ENCODE measurements at regions not wholly inside any gene's neighbourhood (a gene's known extent, or its start where the extent isn't known, plus 50 kb on each side); places are given as distances from the start of the nearest gene placed in this dataset.

GRCh38 chr15:97316362-97316761 lies 644.1 kb upstream of the ARRDC4 start:
- no peak for DNase-seq (ENCODE audit: low read depth in 2 of 2)

- no peak for DNase-seq (ENCODE audit: low read depth in 2 of 2)
These were observed 643.3 kb upstream of the ARRDC4 start for GRCh38 chr15:97317163-97317562.

- no peak for DNase-seq (ENCODE audit: low read depth in 2 of 2)
These were observed 641.2 kb upstream of the ARRDC4 start for GRCh38 chr15:97319291-97319690.

GRCh38 chr15:97346221-97346620 lies 614.3 kb upstream of the ARRDC4 start:
- no peak for DNase-seq (ENCODE audit: low read depth in 2 of 2)

GRCh38 chr15:97350813-97351212 lies 609.7 kb upstream of the ARRDC4 start:
- no peak for DNase-seq (ENCODE audit: low read depth in 2 of 2)

- DNase-seq (ENCODE audit: low read depth in 2 of 2) = no peak
These were observed 577.0 kb upstream of the ARRDC4 start for GRCh38 chr15:97383516-97383915.

- DNase-seq (ENCODE audit: low read depth in 2 of 2) = no peak
These were observed 573.6 kb upstream of the ARRDC4 start for GRCh38 chr15:97386940-97387339.

- no peak for DNase-seq (ENCODE audit: low read depth in 2 of 2)
These were observed 559.3 kb upstream of the ARRDC4 start for GRCh38 chr15:97401195-97401594.

- DNase-seq (ENCODE audit: low read depth in 2 of 2) = no peak
These were observed 558.5 kb upstream of the ARRDC4 start for GRCh38 chr15:97401970-97402369.

GRCh38 chr15:97406841-97407240 lies 553.7 kb upstream of the ARRDC4 start:
- no peak for DNase-seq (ENCODE audit: low read depth in 2 of 2)

GRCh38 chr15:97410897-97411575 lies 549.5 kb upstream of the ARRDC4 start:
- no peak for DNase-seq (ENCODE audit: low read depth in 2 of 2)

GRCh38 chr15:97420130-97420529 lies 540.4 kb upstream of the ARRDC4 start:
- DNase-seq (ENCODE audit: low read depth in 2 of 2) = no peak

- DNase-seq (ENCODE audit: low read depth in 2 of 2) = no peak
These were observed 534.9 kb upstream of the ARRDC4 start for GRCh38 chr15:97425596-97425995.

- no peak for DNase-seq (ENCODE audit: low read depth in 2 of 2)
These were observed 517.4 kb upstream of the ARRDC4 start for GRCh38 chr15:97443101-97443500.

- no peak for DNase-seq (ENCODE audit: low read depth in 2 of 2)
These were observed 514.4 kb upstream of the ARRDC4 start for GRCh38 chr15:97446138-97446537.

GRCh38 chr15:97456521-97457202 lies 503.8 kb upstream of the ARRDC4 start:
- no peak for DNase-seq (ENCODE audit: low read depth in 2 of 2)

- no peak for DNase-seq (ENCODE audit: low read depth in 2 of 2)
These were observed 503.2 kb upstream of the ARRDC4 start for GRCh38 chr15:97457203-97457847.

- DNase-seq (ENCODE audit: low read depth in 2 of 2) = no peak
These were observed 500.7 kb upstream of the ARRDC4 start for GRCh38 chr15:97459771-97460170.

GRCh38 chr15:97461226-97461625 lies 499.3 kb upstream of the ARRDC4 start:
- DNase-seq (ENCODE audit: low read depth in 2 of 2) = no peak

GRCh38 chr15:97463696-97464095 lies 496.8 kb upstream of the ARRDC4 start:
- DNase-seq (ENCODE audit: low read depth in 2 of 2) = no peak

- DNase-seq (ENCODE audit: low read depth in 2 of 2) = no peak
These were observed 490.1 kb upstream of the ARRDC4 start for GRCh38 chr15:97470417-97470816.

GRCh38 chr15:97473627-97474026 lies 486.9 kb upstream of the ARRDC4 start:
- DNase-seq (ENCODE audit: low read depth in 2 of 2) = no peak

GRCh38 chr15:97479957-97480356 lies 480.5 kb upstream of the ARRDC4 start:
- no peak for DNase-seq (ENCODE audit: low read depth in 2 of 2)
